Renal cortical epithelial cell (primary cell): ENCODE measurements at regions not wholly inside any gene's neighbourhood (a gene's known extent, or its start where the extent isn't known, plus 50 kb on each side); places are given as distances from the start of the nearest gene placed in this dataset.

Experiments
- DNase-seq: peaks from one replicate; pipeline ENCODE4 v3.0.0-alpha.2; 2011; ENCODE audit warnings: low read depth

GRCh38 chr6:147621263-147621662 is 112.8 kb downstream of the SAMD5 start:
- peak; percentile 2 for DNase-seq

GRCh38 chr6:147621961-147622360 is 113.5 kb downstream of the SAMD5 start:
- no peak for DNase-seq

- DNase-seq = peak; percentile 25
Observed at GRCh38 chr6:147624946-147625515, 116.5 kb downstream of the SAMD5 start.

GRCh38 chr6:147625946-147626345 is 117.5 kb downstream of the SAMD5 start:
- DNase-seq = peak; percentile 6

- no peak for DNase-seq
Observed at GRCh38 chr6:147627411-147627810, 118.9 kb downstream of the SAMD5 start.

- peak; percentile 3 for DNase-seq
Observed at GRCh38 chr6:147633191-147633590, 124.7 kb downstream of the SAMD5 start.

DNA sequence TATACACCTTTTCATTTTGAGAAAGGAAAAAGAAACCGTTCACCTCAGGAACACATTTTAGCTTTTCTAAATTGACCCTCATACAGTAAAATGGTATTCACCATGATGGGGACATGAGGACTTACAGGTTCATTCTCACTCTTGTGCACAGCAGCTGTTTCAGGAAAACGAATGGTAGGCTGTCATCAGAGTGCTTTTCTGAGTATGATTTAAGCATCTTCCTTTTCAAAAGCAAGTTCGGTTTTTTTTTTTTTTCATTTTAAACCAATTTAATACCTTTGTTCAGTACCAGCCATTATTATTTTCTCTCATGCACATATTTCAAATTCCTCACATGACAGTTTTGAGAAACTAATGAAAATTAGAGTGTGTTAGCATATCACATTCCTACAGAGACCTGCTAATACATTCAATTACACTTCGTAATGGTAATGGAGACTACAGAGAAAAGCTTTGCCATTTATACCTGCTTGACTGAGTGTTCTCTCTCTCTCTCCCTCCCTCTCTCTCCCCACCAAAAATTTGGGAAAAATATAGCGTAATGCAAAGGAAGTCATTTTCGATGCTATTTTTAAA is 129.2 kb downstream of the SAMD5 start:
- DNase-seq = no peak

GRCh38 chr6:147639279-147639678 is 130.8 kb downstream of the SAMD5 start:
- DNase-seq = no peak

DNA sequence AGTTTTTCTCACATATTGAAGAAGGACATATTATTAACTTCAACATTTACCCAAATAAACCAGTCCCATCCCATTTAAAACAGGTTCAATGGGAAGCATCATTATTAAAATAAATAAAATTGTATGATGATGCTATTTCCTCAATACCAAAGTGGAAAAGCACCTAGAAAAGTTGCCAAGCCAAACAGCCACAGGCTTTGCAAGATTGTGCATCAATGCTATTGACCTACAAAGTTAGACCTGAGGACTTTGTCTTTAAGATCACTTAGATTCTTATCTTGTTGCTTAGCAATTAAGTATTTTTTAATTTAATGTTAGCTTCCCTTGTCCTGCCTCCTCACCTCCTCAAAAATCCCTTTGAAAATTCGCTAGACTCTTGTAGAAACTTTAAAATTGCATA is 132.1 kb downstream of the SAMD5 start:
- no peak for DNase-seq

DNA sequence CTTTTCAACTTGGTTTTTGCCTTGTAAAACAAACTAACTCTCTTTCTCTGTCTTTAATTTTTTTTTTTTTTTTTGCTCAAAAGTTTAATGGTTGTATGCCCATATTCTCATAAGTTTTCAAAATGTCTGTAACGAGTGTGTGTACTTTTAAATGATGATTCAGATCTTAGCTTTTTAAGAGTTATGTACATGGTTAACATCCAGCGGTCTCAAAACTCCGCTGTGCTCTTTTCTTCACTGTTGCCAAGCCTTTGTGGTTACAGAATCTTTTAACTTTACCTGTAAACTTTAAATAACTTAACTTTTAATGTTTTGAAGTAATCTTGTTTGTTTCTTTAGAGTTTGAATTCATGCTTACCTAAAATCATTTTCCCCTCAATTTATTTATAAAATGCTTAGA is 133.0 kb downstream of the SAMD5 start:
- DNase-seq = no peak

DNA sequence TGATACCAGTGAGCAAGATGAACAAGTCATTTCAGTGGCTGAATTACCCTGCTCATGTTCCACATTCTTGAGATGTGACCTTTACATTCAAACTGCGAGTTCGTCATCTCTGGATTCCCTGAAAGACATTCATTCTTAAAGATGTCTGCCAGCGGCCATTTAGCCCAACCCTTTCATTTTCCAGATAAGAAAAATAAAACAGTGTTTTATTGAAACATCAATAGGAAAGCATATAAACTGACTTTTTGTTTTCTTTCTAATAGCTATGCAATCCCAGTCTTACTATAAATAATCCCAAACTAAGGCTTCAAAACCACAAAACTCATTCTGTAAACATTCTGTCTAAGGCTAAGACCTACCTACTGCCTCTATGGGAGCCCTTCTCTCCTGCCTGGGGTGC is 134.0 kb downstream of the SAMD5 start:
- peak; percentile 38 for DNase-seq

GRCh38 chr6:147643341-147644200 is 135.1 kb downstream of the SAMD5 start:
- no peak for DNase-seq

GRCh38 chr6:147648916-147649315 is 140.4 kb downstream of the SAMD5 start:
- DNase-seq = no peak

DNA sequence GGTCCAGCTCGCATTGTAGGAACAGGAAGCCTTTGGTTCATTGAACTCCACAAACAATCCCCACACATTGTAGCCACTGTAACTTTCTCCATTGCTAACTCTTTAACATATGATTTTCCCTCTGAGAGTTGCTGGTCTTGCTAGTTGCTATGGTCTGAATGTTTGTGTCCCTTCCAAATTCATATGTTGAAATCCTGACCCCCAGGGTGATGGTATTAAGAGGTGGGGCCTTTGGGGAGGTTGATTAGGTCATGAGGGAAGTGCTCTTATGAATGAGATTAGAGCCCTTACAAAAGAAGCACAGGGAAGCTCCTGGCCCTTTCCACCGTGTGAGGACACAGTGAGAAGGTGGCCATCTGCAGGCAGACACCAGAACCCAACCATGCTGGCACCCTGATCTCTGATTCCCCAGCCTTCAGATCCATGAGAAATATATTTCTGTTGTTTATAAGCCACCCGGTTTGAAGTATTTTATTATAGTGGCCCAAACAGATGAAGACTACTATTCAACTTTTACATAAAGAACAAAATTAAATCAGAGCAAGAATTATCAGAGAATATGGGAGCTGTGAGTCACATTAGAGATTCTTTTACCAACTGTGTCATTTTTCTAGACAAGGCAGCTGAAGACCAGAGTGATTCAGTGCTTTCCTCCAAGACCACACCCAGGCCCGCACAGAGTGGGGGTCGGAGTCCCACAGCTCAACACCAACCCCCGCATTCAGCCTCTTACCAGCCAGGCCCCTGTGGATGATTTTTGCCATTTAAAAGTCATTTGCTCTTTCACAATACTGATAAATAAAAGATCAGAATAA is 143.0 kb downstream of the SAMD5 start:
- DNase-seq = peak; percentile 57

- no peak for DNase-seq
Observed at GRCh38 chr6:147653631-147654030, 145.1 kb downstream of the SAMD5 start.

- no peak for DNase-seq
Observed at GRCh38 chr6:147654103-147654845, 145.8 kb downstream of the SAMD5 start.

DNA sequence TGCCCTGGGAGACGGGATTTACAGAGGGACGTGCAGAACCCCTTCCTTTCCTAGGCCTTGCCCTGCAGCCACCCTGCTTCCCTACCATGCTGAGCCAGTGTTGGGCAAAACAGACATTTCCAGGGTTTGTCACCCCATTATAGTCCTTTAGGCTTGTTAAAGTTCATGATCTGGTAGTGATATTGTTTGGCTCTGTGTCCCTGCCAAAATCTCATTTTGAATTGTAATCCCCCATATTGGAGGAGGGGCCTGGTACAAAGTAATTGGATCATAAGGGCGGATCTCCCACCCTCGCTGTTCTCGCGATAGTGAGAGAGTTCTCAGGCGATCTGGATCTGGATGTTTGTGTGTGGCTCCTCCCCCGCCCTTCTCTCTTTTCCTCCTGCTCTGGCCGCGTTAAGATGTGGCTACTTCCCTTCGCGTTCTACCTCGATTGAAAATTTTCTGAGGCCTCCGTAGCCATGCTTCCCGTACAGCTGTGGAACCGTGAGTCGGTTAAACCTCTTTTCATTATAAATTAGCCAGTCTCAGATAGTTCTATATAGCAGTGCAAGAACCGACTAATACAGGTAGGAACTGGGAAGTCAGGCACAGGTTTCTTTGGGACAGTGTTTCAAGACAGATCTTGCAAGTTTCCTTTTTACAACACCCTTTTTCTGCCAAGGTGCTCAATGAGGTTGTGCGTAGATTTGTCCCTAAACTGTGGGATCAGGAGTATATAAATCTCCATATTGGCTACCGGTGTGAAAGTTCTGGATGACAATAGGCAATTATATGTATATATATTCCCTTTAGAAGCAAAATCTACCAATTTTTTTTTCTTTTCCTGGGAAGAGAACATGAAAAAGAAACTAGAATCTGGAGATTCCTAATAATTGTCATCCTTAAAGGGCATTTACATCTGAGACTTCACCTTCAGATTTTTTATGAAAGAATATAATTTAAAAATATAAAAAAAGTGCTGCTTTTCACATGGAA is 152.1 kb downstream of the SAMD5 start:
- DNase-seq = no peak

- no peak for DNase-seq
Observed at GRCh38 chr6:147662646-147663045, 154.2 kb downstream of the SAMD5 start.

GRCh38 chr6:147664092-147664491 is 155.6 kb downstream of the SAMD5 start:
- no peak for DNase-seq

DNA sequence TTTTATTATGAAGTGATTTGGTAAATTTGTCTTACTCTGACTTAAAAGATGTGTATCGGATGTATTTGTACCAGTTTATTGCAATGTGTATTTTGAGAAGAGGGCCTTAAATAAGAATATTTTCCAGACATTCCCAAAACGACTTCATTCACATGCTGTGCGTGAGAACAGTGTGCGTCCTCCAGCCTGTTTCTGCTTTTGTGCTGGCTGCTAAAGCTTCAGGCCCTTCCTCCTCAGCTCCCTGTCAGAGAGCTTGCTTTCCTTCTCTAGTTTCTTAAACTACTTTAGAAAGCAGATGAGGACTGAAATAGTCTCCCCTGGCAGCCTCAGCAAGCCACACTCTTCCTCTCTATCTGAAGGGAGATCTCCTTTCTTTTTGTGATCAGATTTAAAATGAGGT is 157.8 kb downstream of the SAMD5 start:
- DNase-seq = no peak
